ENCODE measurements at regions not wholly inside any gene's neighbourhood (a gene's known extent, or its start where the extent isn't known, plus 50 kb on each side); places are given as distances from the start of the nearest gene placed in this dataset.
"Not testable (repeated sequence)": the region's sequence is repeated elsewhere in the genome, so short reads cannot be mapped to it uniquely, and the experiment has no call there.

DNA sequence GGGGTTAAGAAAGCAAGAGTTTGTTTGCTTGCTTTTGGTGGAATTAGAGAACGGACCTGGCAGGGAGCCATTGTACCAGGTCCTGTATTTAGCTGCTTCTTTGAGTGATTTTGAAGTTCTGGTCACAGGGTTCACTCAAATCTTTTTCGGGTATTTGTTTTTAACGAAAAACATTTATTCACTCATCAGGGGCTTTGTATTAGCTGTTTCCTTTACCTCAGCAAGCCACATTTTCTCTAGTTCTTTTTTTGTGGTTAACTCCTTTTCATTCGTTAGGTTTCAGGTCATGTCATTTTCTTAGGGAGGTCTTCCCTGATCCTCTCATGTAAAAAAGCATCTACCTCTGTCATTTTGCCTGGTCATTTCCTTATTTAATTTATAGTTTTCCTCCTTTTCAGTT lies 1502.2 kb downstream of the GRIK2 start:
- CTCF ChIA-PET: no interaction called here
- POLR2A ChIA-PET: no interaction called here
- Mint-ChIP-seq H3K27me3 (no peaks in the 10 kb centered on the region), H3K4me3 (no peak overlapping the region), H3K36me3 (ENCODE audit: low read depth) (no peaks in the 10 kb centered on the region), H3K27ac (no peak overlapping the region), H3K4me1 (no peaks in the 10 kb centered on the region), H3K9me3 (peaks cover 10% of the 10 kb centered on the region)
- DNase-seq: no peak

DNA sequence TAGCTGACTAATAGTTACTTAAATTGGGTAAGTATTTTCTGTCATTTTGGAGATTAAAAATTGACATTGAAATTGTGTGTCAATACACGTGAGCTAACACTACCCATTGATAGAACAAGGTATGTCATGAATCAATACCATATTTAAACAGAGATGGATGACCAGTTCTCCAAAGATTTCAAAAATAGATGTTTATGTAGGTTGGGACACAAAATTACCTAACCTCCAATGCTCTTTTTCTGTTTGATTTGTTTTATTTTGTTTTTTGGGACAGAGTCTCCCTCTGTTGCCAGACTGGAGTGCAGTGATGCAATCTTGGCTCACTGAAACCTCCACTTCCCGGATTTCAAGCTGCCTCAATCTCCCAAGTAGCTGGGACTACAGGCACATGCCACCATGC lies 1491.7 kb downstream of the GRIK2 start:
- Mint-ChIP-seq H3K4me1 (no peaks in the 10 kb centered on the region), H3K9me3 (no peaks in the 10 kb centered on the region), H3K36me3 (ENCODE audit: low read depth) (no peaks in the 10 kb centered on the region), H3K27me3 (no peaks in the 10 kb centered on the region), H3K27ac (no peak overlapping the region), H3K4me3 (no peak overlapping the region)
- ChIA-PET POLR2A (no interaction called here), CTCF (no interaction called here)
- no peak for DNase-seq

- H3K27me3 Mint-ChIP-seq: no peaks in the 10 kb centered on the region
- H3K27ac Mint-ChIP-seq: no peak overlapping the region
- ChIA-PET POLR2A (no interaction called here), CTCF (no interaction called here)
- H3K4me3 Mint-ChIP-seq: no peak overlapping the region
- no peaks in the 10 kb centered on the region for H3K4me1 Mint-ChIP-seq
- DNase-seq: no peak
- no peaks in the 10 kb centered on the region for H3K9me3 Mint-ChIP-seq
- no peaks in the 10 kb centered on the region for H3K36me3 Mint-ChIP-seq (ENCODE audit: low read depth)
These were observed 1459.9 kb downstream of the GRIK2 start for GRCh38 chr6:102853249-102853955.

- H3K9me3 Mint-ChIP-seq: no peaks in the 10 kb centered on the region
These were observed 1455.3 kb downstream of the GRIK2 start for GRCh38 chr6:102848796-102849195.

DNA sequence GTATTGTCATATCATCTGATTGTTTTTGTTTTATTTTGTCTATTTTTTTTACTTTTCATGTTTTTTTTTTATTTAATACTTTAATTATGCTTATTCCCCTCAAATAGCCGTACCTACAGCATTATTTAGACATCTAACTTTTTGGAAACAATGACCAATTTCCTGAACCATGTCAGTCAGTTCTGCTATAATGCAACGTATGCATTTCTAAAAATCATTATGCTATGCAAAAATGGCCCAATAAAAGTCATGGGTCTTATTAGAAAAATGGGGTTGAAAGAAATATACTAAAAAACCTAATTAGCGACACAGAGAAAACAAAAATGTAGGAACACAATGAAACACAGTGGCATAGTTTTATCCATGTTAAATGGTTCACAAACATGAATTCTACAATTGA lies 1454.7 kb downstream of the GRIK2 start:
- H3K36me3 Mint-ChIP-seq (ENCODE audit: low read depth): no peaks in the 10 kb centered on the region
- CTCF ChIA-PET: no interaction called here
- H3K27me3 Mint-ChIP-seq: no peaks in the 10 kb centered on the region
- POLR2A ChIA-PET: no interaction called here
- DNase-seq: no peak
- no peaks in the 10 kb centered on the region for H3K4me1 Mint-ChIP-seq
- no peaks in the 10 kb centered on the region for H3K9me3 Mint-ChIP-seq
- no peak overlapping the region for H3K27ac Mint-ChIP-seq
- H3K4me3 Mint-ChIP-seq: no peak overlapping the region

More at GRCh38 chr6:102848796-102849195, 1455.3 kb downstream of the GRIK2 start:
- Mint-ChIP-seq H3K27me3 (no peaks in the 10 kb centered on the region), H3K27ac (no peak overlapping the region), H3K4me3 (no peak overlapping the region), H3K4me1 (no peaks in the 10 kb centered on the region), H3K36me3 (ENCODE audit: low read depth) (no peaks in the 10 kb centered on the region)
- ChIA-PET CTCF (no interaction called here), POLR2A (no interaction called here)
- DNase-seq: no peak

- Mint-ChIP-seq H3K36me3 (ENCODE audit: low read depth) (no peaks in the 10 kb centered on the region), H3K4me3 (no peak overlapping the region), H3K27ac (no peak overlapping the region), H3K27me3 (no peaks in the 10 kb centered on the region), H3K4me1 (no peaks in the 10 kb centered on the region), H3K9me3 (no peaks in the 10 kb centered on the region)
- DNase-seq: no peak
- ChIA-PET POLR2A (no interaction called here), CTCF (no interaction called here)
These were observed 1447.6 kb downstream of the GRIK2 start for GRCh38 chr6:102841060-102841459.

- POLR2A ChIA-PET: no interaction called here
- H3K36me3 Mint-ChIP-seq (ENCODE audit: low read depth): no peaks in the 10 kb centered on the region
- CTCF ChIA-PET: no interaction called here
These were observed 1438.5 kb downstream of the GRIK2 start for GRCh38 chr6:102832021-102832420.

DNA sequence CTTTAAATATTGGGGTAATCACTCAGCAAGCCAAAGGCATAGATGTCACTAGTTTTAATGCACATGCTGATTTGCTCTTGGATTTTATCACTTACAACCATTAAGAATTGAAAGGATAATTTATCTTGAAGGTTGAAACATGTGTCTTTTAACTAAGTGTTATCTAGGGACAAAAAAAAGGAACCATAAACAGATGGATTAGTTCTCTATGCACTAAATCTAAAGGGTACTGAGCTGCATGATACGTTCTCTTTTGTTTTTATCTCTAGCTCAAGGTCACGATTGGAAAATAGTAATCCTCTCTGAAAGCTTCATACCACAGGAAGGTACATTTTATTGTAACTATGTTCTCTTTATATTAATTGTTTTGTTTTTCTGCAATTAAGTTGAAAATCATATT lies 1426.6 kb downstream of the GRIK2 start:
- H3K9me3 Mint-ChIP-seq: no peaks in the 10 kb centered on the region

More at GRCh38 chr6:102832021-102832420, 1438.5 kb downstream of the GRIK2 start:
- Mint-ChIP-seq H3K9me3 (peaks cover 2% of the 10 kb centered on the region), H3K27me3 (no peaks in the 10 kb centered on the region), H3K4me3 (no peak overlapping the region), H3K27ac (no peak overlapping the region), H3K4me1 (no peaks in the 10 kb centered on the region)
- no peak for DNase-seq

GRCh38 chr6:102815207-102815606 lies 1421.7 kb downstream of the GRIK2 start:
- Mint-ChIP-seq H3K27me3 (no peaks in the 10 kb centered on the region), H3K36me3 (ENCODE audit: low read depth) (no peaks in the 10 kb centered on the region), H3K27ac (no peak overlapping the region), H3K4me1 (no peaks in the 10 kb centered on the region), H3K9me3 (no peaks in the 10 kb centered on the region), H3K4me3 (no peak overlapping the region)
- ChIA-PET CTCF (no interaction called here), POLR2A (no interaction called here)
- DNase-seq: no peak

More for the DNA sequence above, 1426.6 kb downstream of the GRIK2 start:
- Mint-ChIP-seq H3K4me1 (no peaks in the 10 kb centered on the region), H3K27me3 (no peaks in the 10 kb centered on the region), H3K36me3 (ENCODE audit: low read depth) (no peaks in the 10 kb centered on the region), H3K27ac (no peak overlapping the region), H3K4me3 (no peak overlapping the region)
- ChIA-PET POLR2A (no interaction called here), CTCF (no interaction called here)
- no peak for DNase-seq

DNA sequence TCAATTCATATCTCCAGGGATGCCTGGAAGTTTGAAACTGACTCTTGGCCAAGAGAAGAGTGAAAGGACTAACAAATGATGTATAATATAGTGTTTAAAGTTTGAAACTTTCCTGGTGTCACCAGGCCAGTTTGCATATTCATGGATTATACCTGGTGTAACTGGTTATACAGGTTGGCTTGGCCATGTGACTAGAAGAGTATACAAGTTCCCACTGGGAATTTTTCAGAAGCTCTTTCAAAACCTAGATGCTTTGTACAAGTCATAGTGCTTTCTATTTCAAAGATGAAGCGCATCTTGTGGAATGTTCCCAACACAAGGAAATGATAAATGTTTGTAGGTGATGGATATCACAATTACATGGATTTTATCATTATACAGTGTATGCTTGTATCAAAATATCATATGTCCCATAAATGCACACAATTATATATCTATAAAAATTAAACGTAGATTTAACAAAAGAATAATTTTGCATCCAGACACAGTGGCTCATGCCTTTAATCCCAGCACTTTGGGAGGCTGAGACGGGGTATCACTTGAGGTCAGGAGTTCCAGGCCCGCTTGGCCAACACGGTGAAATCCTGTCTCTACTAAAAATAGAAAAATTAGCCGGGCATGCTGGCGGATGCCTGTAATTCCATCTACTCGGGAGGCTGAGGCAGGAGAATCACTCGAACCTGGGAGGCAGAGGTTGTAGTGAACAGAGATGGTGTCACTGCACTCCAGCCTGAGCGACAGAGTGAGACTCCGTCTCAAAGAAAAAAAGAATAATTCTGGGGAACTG lies 1420.2 kb downstream of the GRIK2 start:
- ChIA-PET POLR2A (no interaction called here), CTCF (no interaction called here)
- H3K4me3 Mint-ChIP-seq: no peak overlapping the region
- no peak overlapping the region for H3K27ac Mint-ChIP-seq
- no peaks in the 10 kb centered on the region for H3K36me3 Mint-ChIP-seq (ENCODE audit: low read depth)
- no peaks in the 10 kb centered on the region for H3K4me1 Mint-ChIP-seq
- H3K27me3 Mint-ChIP-seq: no peaks in the 10 kb centered on the region
- no peaks in the 10 kb centered on the region for H3K9me3 Mint-ChIP-seq
- DNase-seq: no peak

GRCh38 chr6:102812242-102812641 lies 1418.7 kb downstream of the GRIK2 start:
- H3K27me3 Mint-ChIP-seq: no peaks in the 10 kb centered on the region
- CTCF ChIA-PET: no interaction called here

DNA sequence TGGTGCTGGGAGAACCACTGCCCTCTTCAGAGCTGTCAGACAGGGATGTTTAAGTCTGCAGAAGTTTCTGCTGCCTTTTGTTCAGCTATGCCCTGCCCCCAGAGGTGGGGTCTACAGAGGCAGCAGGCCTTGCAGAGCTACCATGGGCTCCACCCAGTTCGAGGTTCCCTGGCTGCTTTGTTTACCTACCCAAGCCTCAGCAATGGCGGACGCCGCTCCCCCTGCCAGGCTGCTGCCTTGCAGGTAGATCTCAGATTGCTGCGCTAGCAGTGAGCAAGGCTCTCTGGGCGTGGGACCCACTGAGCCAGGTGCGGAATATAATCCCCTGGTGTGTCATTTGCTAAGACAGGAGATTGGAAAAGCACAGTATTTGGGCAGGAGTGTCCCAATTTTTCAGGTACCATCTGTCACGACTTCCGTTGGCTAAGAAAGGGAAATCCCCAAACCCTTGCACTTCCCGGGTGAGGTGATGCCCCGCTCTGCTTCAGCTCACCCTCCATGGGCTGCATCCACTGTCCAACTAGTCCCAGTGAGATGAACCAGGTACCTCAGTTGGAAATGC lies 1415.5 kb downstream of the GRIK2 start:
- H3K4me1 Mint-ChIP-seq; H3K27ac Mint-ChIP-seq; H3K4me3 Mint-ChIP-seq; H3K9me3 Mint-ChIP-seq; DNase-seq; H3K27me3 Mint-ChIP-seq; POLR2A ChIA-PET; H3K36me3 Mint-ChIP-seq (ENCODE audit: low read depth); CTCF ChIA-PET: not testable (repeated sequence)

More at GRCh38 chr6:102812242-102812641, 1418.7 kb downstream of the GRIK2 start:
- Mint-ChIP-seq H3K27ac (no peak overlapping the region), H3K36me3 (ENCODE audit: low read depth) (no peaks in the 10 kb centered on the region), H3K9me3 (no peaks in the 10 kb centered on the region), H3K4me3 (no peak overlapping the region), H3K4me1 (no peaks in the 10 kb centered on the region)
- POLR2A ChIA-PET: no interaction called here
- no peak for DNase-seq

DNA sequence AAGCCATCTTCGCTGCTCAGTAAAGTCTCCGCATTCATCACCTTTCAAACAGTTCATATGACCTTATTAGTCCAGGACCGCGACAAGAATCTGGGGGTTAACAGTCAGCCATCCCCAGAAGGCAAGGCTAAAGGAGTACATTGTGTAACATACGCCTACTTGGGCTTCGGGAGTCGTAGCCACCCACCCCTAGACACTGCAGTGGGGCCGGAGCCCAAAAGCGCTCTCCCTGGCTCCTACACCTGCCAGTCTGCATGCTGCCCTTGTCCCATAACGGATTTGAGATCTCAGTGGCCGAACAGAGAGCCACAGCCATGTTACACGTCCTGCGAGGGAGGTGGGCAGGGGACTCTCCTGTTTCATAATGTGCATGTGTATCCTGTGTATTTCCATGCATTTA lies 1405.5 kb downstream of the GRIK2 start:
- ChIA-PET CTCF (no interaction called here), POLR2A (no interaction called here)
- peaks cover 2% of the 10 kb centered on the region for H3K9me3 Mint-ChIP-seq
- no peaks in the 10 kb centered on the region for H3K27me3 Mint-ChIP-seq
- no peak for DNase-seq
- H3K36me3 Mint-ChIP-seq (ENCODE audit: low read depth): no peaks in the 10 kb centered on the region
- H3K27ac Mint-ChIP-seq: no peak overlapping the region
- H3K4me3 Mint-ChIP-seq: no peak overlapping the region
- H3K4me1 Mint-ChIP-seq: no peaks in the 10 kb centered on the region

GRCh38 chr6:102798636-102799035 lies 1405.1 kb downstream of the GRIK2 start:
- Mint-ChIP-seq H3K27ac (no peak overlapping the region), H3K4me1 (no peaks in the 10 kb centered on the region), H3K36me3 (ENCODE audit: low read depth) (no peaks in the 10 kb centered on the region), H3K27me3 (no peaks in the 10 kb centered on the region), H3K9me3 (peaks cover 2% of the 10 kb centered on the region), H3K4me3 (no peak overlapping the region)
- CTCF ChIA-PET: no interaction called here
- DNase-seq: no peak
- POLR2A ChIA-PET: no interaction called here

Data from activated CD4-positive, alpha-beta memory T cell treated with anti-CD3 and anti-CD28 coated beads, Interleukin-2, amount 10 ng/mL, durations not matched to agents 7 days and 5 days (primary cell).